Glutamatergic neuron (in vitro differentiated cells): ENCODE measurements at regions not wholly inside any gene's neighbourhood (a gene's known extent, or its start where the extent isn't known, plus 50 kb on each side); places are given as distances from the start of the nearest gene placed in this dataset.

ENCODE experiments used
- DNase-seq: peaks from one replicate; pipeline ENCODE4 v3.0.0; 2022
- H3K27ac Mint-ChIP-seq: one replicate; pipeline ENCODE4 v1.8.0; 2020; ENCODE audit warnings: mild to moderate bottlenecking, mixed read lengths, inconsistent platforms; ENCODE audit not compliant: unreplicated experiment
- H3K27me3 Mint-ChIP-seq: one replicate; pipeline ENCODE4 v1.8.0; 2020; ENCODE audit warnings: mild to moderate bottlenecking, moderate library complexity, mixed read lengths, inconsistent platforms; ENCODE audit not compliant: unreplicated experiment
- H3K36me3 Mint-ChIP-seq: one replicate; pipeline ENCODE4 v1.8.0; 2020; ENCODE audit warnings: mild to moderate bottlenecking, mixed read lengths, inconsistent platforms; ENCODE audit not compliant: unreplicated experiment
- H3K4me1 Mint-ChIP-seq: one replicate; pipeline ENCODE4 v1.8.0; 2020; ENCODE audit warnings: mild to moderate bottlenecking, low read depth, mixed read lengths, inconsistent platforms; ENCODE audit not compliant: unreplicated experiment
- H3K4me3 Mint-ChIP-seq: one replicate; pipeline ENCODE4 v1.8.0; 2020; ENCODE audit warnings: mild to moderate bottlenecking, mixed read lengths, inconsistent platforms; ENCODE audit not compliant: unreplicated experiment
- H3K9me3 Mint-ChIP-seq: one replicate; pipeline ENCODE4 v1.8.0; 2020; ENCODE audit warnings: mild to moderate bottlenecking, moderate library complexity, mixed read lengths, inconsistent platforms; ENCODE audit not compliant: unreplicated experiment
- TF ChIP-seq, protein P1 (sequence below): fragments of 200-600 bp; sonication (generic); IDR thresholded peaks from one replicate; pipeline ENCODE4 v1.5.0; 2021; ENCODE audit not compliant: partially characterized antibody, unreplicated experiment

GRCh38 chr9:109950710-109951443, 170.9 kb downstream of the PALM2AKAP2 start:
- Mint-ChIP-seq H3K27ac (no peak overlapping the region), H3K36me3 (no peaks in the 10 kb centered on the region), H3K9me3 (no peaks in the 10 kb centered on the region), H3K4me1 (peaks cover 3% of the 10 kb centered on the region), H3K4me3 (no peak overlapping the region), H3K27me3 (no peaks in the 10 kb centered on the region)
- TF ChIP-seq, protein P1, sequence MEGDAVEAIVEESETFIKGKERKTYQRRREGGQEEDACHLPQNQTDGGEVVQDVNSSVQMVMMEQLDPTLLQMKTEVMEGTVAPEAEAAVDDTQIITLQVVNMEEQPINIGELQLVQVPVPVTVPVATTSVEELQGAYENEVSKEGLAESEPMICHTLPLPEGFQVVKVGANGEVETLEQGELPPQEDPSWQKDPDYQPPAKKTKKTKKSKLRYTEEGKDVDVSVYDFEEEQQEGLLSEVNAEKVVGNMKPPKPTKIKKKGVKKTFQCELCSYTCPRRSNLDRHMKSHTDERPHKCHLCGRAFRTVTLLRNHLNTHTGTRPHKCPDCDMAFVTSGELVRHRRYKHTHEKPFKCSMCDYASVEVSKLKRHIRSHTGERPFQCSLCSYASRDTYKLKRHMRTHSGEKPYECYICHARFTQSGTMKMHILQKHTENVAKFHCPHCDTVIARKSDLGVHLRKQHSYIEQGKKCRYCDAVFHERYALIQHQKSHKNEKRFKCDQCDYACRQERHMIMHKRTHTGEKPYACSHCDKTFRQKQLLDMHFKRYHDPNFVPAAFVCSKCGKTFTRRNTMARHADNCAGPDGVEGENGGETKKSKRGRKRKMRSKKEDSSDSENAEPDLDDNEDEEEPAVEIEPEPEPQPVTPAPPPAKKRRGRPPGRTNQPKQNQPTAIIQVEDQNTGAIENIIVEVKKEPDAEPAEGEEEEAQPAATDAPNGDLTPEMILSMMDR, result no peak
- DNase-seq, result no peak

GRCh38 chr9:109953300-109953699, 173.3 kb downstream of the PALM2AKAP2 start:
- peaks cover 12% of the 10 kb centered on the region for H3K4me1 Mint-ChIP-seq
- H3K36me3 Mint-ChIP-seq, result no peaks in the 10 kb centered on the region
- no peaks in the 10 kb centered on the region for H3K27me3 Mint-ChIP-seq
- H3K27ac Mint-ChIP-seq, result no peak overlapping the region
- no peak overlapping the region for H3K4me3 Mint-ChIP-seq
- no peaks in the 10 kb centered on the region for H3K9me3 Mint-ChIP-seq
- TF ChIP-seq, protein P1, result no peak
- no peak for DNase-seq

DNA sequence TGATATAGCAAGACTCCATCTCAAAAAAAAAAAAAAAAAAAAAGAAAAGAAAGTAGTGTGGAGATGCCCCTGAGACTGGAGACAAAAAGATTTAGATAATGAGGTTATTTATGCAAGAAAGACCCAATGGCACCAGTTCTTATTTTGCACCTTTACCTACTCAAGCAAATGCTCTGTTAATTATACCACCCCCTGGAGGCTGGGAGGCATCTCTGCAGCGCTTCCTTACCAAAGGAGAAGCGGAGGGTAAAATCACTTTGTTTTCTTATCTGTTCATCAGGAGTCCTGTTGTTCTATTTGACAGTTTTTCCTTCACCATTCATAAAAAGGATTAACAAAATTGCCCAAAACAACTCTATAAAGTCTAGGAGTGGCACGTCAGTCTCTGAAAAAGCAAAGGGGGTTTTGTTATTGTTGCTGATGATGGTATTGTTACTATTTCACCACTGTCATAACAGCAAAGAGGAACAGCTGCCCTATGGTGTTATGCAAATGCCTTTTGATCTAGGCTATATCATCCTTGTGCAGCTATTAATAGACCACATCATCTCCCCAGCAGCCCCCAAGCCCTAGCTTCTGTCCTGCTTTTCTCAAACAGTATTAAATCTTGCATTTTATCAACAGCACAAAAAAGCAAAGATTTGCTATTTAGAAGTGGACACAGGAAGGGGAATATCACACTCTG, 174.0 kb downstream of the PALM2AKAP2 start:
- Mint-ChIP-seq H3K27ac (no peak overlapping the region), H3K4me3 (no peak overlapping the region), H3K27me3 (no peaks in the 10 kb centered on the region), H3K9me3 (no peaks in the 10 kb centered on the region), H3K4me1 (peaks cover 12% of the 10 kb centered on the region), H3K36me3 (no peaks in the 10 kb centered on the region)
- TF ChIP-seq, protein P1, result peak; percentile 21
- no peak for DNase-seq

- H3K9me3 Mint-ChIP-seq, result no peaks in the 10 kb centered on the region
- H3K36me3 Mint-ChIP-seq, result no peaks in the 10 kb centered on the region
- no peak overlapping the region for H3K4me3 Mint-ChIP-seq
- peaks cover 12% of the 10 kb centered on the region for H3K4me1 Mint-ChIP-seq
- TF ChIP-seq, protein P1, result no peak
- H3K27ac Mint-ChIP-seq, result no peak overlapping the region
- H3K27me3 Mint-ChIP-seq, result no peaks in the 10 kb centered on the region
- DNase-seq, result no peak
Observed at GRCh38 chr9:109956717-109957440, 176.9 kb downstream of the PALM2AKAP2 start.
